Natural killer cell (primary cell): ENCODE measurements at regions not wholly inside any gene's neighbourhood (a gene's known extent, or its start where the extent isn't known, plus 50 kb on each side); places are given as distances from the start of the nearest gene placed in this dataset.

ENCODE experiments used
- ATAC-seq, 3 donors: fragments of 150-1000 bp in 2 of 3; fragments of 200-7000 bp in 1 of 3; cut with Tn5 transposase; 1 replicate in 1 of 3; 2 replicates in 2 of 3; pipeline ENCODE4 v1.10.0; 2021; ENCODE audit warnings: mild to moderate bottlenecking in 2 of 3, moderate library complexity in 2 of 3
- DNase-seq, 2 donors: peaks; one replicate each; pipeline versions ENCODE4 v3.0.0 to v3.0.0-alpha.2; 2013 to 2021; ENCODE audit warnings: mixed read lengths in 1 of 2
- H3K27ac ChIP-seq: one replicate; pipeline ENCODE4 v1.5.1; 2013; ENCODE audit warnings: mild to moderate bottlenecking, low read length
- H3K27me3 ChIP-seq: one replicate; pipeline ENCODE4 v1.6.1; 2013; ENCODE audit warnings: low read length; ENCODE audit not compliant: control insufficient read depth, insufficient read depth
- H3K36me3 ChIP-seq: one replicate; pipeline ENCODE4 v1.6.1; 2013; ENCODE audit warnings: low read length; ENCODE audit not compliant: control insufficient read depth, insufficient read depth
- H3K4me1 ChIP-seq: one replicate; pipeline ENCODE4 v1.6.1; 2013; ENCODE audit warnings: low read length; ENCODE audit not compliant: control insufficient read depth, insufficient read depth
- H3K4me3 ChIP-seq: one replicate; pipeline ENCODE4 v1.5.1; 2013; ENCODE audit warnings: low read length
- H3K9me3 ChIP-seq: one replicate; pipeline ENCODE4 v1.6.1; 2013; ENCODE audit warnings: low read length; ENCODE audit not compliant: control insufficient read depth, insufficient read depth
- H3K27ac Mint-ChIP-seq, 2 donors: one replicate each; pipeline ENCODE4 v1.8.0; 2022; ENCODE audit warnings: mild to moderate bottlenecking in 2 of 2, mixed read lengths in 2 of 2, moderate library complexity in 1 of 2
- H3K27me3 Mint-ChIP-seq, 2 donors: one replicate each; pipeline ENCODE4 v1.8.0; 2022; ENCODE audit warnings: low read depth in 2 of 2, mixed read lengths in 2 of 2
- H3K36me3 Mint-ChIP-seq: one replicate; pipeline ENCODE4 v1.8.0; 2022; ENCODE audit warnings: mixed read lengths
- H3K4me1 Mint-ChIP-seq, 2 donors: one replicate each; pipeline ENCODE4 v1.8.0; 2022; ENCODE audit warnings: mixed read lengths in 2 of 2
- H3K4me3 Mint-ChIP-seq: one replicate; pipeline ENCODE4 v1.8.0; 2022; ENCODE audit warnings: mild to moderate bottlenecking, moderate library complexity, mixed read lengths
- H3K9me3 Mint-ChIP-seq, 2 donors: one replicate each; pipeline ENCODE4 v1.8.0; 2022; ENCODE audit warnings: mixed read lengths in 2 of 2
- CTCF ChIP-seq: fragments of 200-600 bp; IDR thresholded peaks from one replicate; pipeline ENCODE4 v1.8.0; 2022; ENCODE audit warnings: antibody characterized with exemption
- WGBS: methylation state at CpG from one replicate; pipeline ENCODE4 v1.1.7; 2013; ENCODE audit warnings: missing lambda C conversion rate; ENCODE audit not compliant: insufficient coverage; 5-methylcytosine and 5-hydroxymethylcytosine counted together
- intact Hi-C: fragments of 100-400 bp; cut with micrococcal nuclease; formaldehyde crosslinking; loops from one replicate; pipeline ENCODE4 v1.14.2; 2022

DNA sequence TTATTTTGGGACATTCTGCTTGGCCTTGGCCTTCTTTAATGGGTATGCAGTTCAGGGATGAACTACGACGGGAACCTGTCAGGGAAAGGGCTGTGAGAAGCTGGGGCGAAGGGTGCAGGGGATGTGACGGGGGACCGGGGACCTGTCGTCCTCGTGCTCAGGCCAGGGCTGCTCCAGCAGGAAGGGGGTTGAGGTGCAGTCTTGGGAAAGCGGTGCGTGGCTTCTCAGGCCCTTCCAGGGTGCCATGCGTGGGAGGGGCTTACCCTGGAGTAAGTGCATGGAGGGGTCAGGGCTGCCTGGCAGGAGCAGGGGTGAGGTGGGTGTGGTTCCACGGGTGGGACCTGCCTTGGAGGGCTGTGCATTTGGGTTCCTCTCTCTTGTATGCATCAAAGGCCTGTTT is 100.8 kb downstream of the TEX29 start:
- TF ChIP-seq CTCF = no peak
- ATAC-seq (no peak), DNase-seq (no peak)
- no peaks in the 10 kb centered on the region for H3K9me3 Mint-ChIP-seq
- H3K27ac ChIP-seq = no peak overlapping the region
- no peaks in the 10 kb centered on the region for H3K36me3 Mint-ChIP-seq
- 86% methylated on average over 11 of the region's 11 CpGs for whole genome bisulfite sequencing
- no peaks in the 10 kb centered on the region for H3K4me1 ChIP-seq
- intact Hi-C loops = no loop called here
- H3K4me3 ChIP-seq = no peak overlapping the region
- H3K27me3 Mint-ChIP-seq = peaks cover 6% of the 10 kb centered on the region in 2 donors
- H3K4me3 Mint-ChIP-seq = no peak overlapping the region
- H3K9me3 ChIP-seq = no peaks in the 10 kb centered on the region
- H3K4me1 Mint-ChIP-seq = no peaks in the 10 kb centered on the region
- H3K27ac Mint-ChIP-seq = no peak overlapping the region
- no peaks in the 10 kb centered on the region for H3K36me3 ChIP-seq
- H3K27me3 ChIP-seq = no peaks in the 10 kb centered on the region

- H3K9me3 Mint-ChIP-seq = no peaks in the 10 kb centered on the region
- H3K9me3 ChIP-seq = no peaks in the 10 kb centered on the region
- no peak overlapping the region for H3K27ac ChIP-seq
- intact Hi-C loops = no loop called here
- no peaks in the 10 kb centered on the region for H3K36me3 Mint-ChIP-seq
- peaks cover 6% of the 10 kb centered on the region in 2 donors for H3K27me3 Mint-ChIP-seq
- no peak for ATAC-seq
- no peaks in the 10 kb centered on the region for H3K27me3 ChIP-seq
- no peak for TF ChIP-seq CTCF
- WGBS = 80% methylated on average over 13 of the region's 13 CpGs
- no peak overlapping the region for H3K4me3 Mint-ChIP-seq
- DNase-seq = no peak
- no peaks in the 10 kb centered on the region for H3K4me1 Mint-ChIP-seq
- no peak overlapping the region for H3K4me3 ChIP-seq
- no peak overlapping the region for H3K27ac Mint-ChIP-seq
- H3K4me1 ChIP-seq = no peaks in the 10 kb centered on the region
- H3K36me3 ChIP-seq = no peaks in the 10 kb centered on the region
Measured at GRCh38 chr13:111422348-111422747, 101.9 kb downstream of the TEX29 start.

- H3K4me3 ChIP-seq = no peak overlapping the region
- ATAC-seq = no peak
- Mint-ChIP-seq H3K27ac (no peak overlapping the region), H3K4me3 (no peak overlapping the region), H3K27me3 (peaks cover 5 to 6% of the 10 kb centered on the region in 2 donors), H3K9me3 (no peaks in the 10 kb centered on the region), H3K36me3 (no peaks in the 10 kb centered on the region), H3K4me1 (no peaks in the 10 kb centered on the region)
- no peaks in the 10 kb centered on the region for H3K36me3 ChIP-seq
- no peak overlapping the region for H3K27ac ChIP-seq
- no peak for DNase-seq
- no peaks in the 10 kb centered on the region for H3K4me1 ChIP-seq
- no peak for TF ChIP-seq CTCF
- WGBS = 79% methylated on average over 16 of the region's 16 CpGs
- no peaks in the 10 kb centered on the region for H3K27me3 ChIP-seq
- no peaks in the 10 kb centered on the region for H3K9me3 ChIP-seq
- intact Hi-C loops = no loop called here
Measured at GRCh38 chr13:111423168-111423785, 102.8 kb downstream of the TEX29 start.

DNA sequence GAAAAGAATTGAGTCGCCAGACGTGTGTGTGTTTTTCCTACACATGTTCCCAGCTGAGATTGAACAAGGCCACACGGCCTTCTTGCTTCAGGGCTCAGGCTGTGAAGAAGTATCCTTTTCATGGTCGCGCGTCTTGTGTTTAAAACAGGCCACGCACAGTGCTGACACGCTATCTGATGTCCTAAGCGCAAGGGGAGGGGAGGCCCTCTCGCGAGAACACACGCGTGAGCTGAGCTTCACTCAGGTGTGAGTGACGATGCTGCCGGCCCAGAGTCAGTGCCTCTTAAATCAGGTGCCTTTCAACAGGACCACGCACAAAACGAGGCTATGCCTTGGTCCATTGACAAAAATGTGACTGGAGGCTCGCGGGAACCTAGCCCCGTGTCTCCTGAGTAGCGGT is 103.7 kb downstream of the TEX29 start:
- no peak for TF ChIP-seq CTCF
- WGBS = 87% methylated on average over 21 of the region's 21 CpGs
- H3K4me3 ChIP-seq = no peak overlapping the region
- ATAC-seq (no peak), DNase-seq (no peak)
- no peaks in the 10 kb centered on the region for H3K36me3 ChIP-seq
- no peaks in the 10 kb centered on the region for H3K27me3 ChIP-seq
- no peaks in the 10 kb centered on the region for H3K9me3 ChIP-seq
- H3K27ac ChIP-seq = no peak overlapping the region
- H3K4me1 Mint-ChIP-seq = no peaks in the 10 kb centered on the region
- intact Hi-C loops = no loop called here
- H3K4me3 Mint-ChIP-seq = no peak overlapping the region
- no peaks in the 10 kb centered on the region for H3K4me1 ChIP-seq
- no peaks in the 10 kb centered on the region for H3K36me3 Mint-ChIP-seq
- H3K27me3 Mint-ChIP-seq = peaks cover 2 to 3% of the 10 kb centered on the region in 2 donors
- H3K27ac Mint-ChIP-seq = no peak overlapping the region
- no peaks in the 10 kb centered on the region for H3K9me3 Mint-ChIP-seq
